Urinary bladder (tissue), 3 donors: ENCODE measurements at regions not wholly inside any gene's neighbourhood (a gene's known extent, or its start where the extent isn't known, plus 50 kb on each side); places are given as distances from the start of the nearest gene placed in this dataset.
"Not testable (repeated sequence)": the region's sequence is repeated elsewhere in the genome, so short reads cannot be mapped to it uniquely, and the experiment has no call there.

Experiments used
- DNase-seq: peaks from one replicate; pipeline ENCODE4 v3.0.0-alpha.2; 2015; ENCODE audit errors: extremely low spot score
- H3K27ac ChIP-seq: one replicate; pipeline ENCODE4 v1.5.1; 2013; ENCODE audit warnings: low read depth, mild to moderate bottlenecking, moderate library complexity
- H3K36me3 ChIP-seq: one replicate; pipeline ENCODE4 v1.6.1; 2013; ENCODE audit warnings: mild to moderate bottlenecking, moderate library complexity; ENCODE audit not compliant: insufficient read depth
- H3K4me1 ChIP-seq: one replicate; pipeline ENCODE4 v1.6.1; 2013; ENCODE audit warnings: mild to moderate bottlenecking, moderate library complexity; ENCODE audit not compliant: insufficient read depth
- H3K4me3 ChIP-seq: one replicate; pipeline ENCODE4 v1.5.1; 2013; ENCODE audit warnings: low read depth, low read length
- WGBS: extraction: QIAGEN DNeasy Blood & Tissue Kit; methylation state at CpG from one replicate; pipeline ENCODE4 v1.1.7; 2013; 5-methylcytosine and 5-hydroxymethylcytosine counted together
- donor health status: healthy with polysubstance abuse.
- donor health status: healthy.

GRCh38 chr13:50731400-50731799 lies 112.1 kb downstream of the DLEU7 start:
- Histone ChIP-seq H3K27ac (no peak overlapping the region), H3K4me3 (no peak overlapping the region), H3K4me1 (no peaks in the 10 kb centered on the region), H3K36me3 (no peaks in the 10 kb centered on the region)
- peak; percentile 35 for DNase-seq

GRCh38 chr13:50732712-50733111 lies 110.8 kb downstream of the DLEU7 start:
- WGBS = 63% methylated on average over 3 of the region's 3 CpGs
- Histone ChIP-seq H3K4me1 (no peaks in the 10 kb centered on the region), H3K4me3 (no peak overlapping the region), H3K36me3 (no peaks in the 10 kb centered on the region), H3K27ac (no peak overlapping the region)
- no peak for DNase-seq

GRCh38 chr13:50733392-50733791 lies 110.1 kb downstream of the DLEU7 start:
- DNase-seq = no peak
- H3K36me3 ChIP-seq = no peaks in the 10 kb centered on the region
- H3K4me1 ChIP-seq = no peaks in the 10 kb centered on the region
- no peak overlapping the region for H3K4me3 ChIP-seq
- H3K27ac ChIP-seq = no peak overlapping the region
- WGBS = 89% methylated on average over 3 of the region's 3 CpGs

- Histone ChIP-seq H3K4me1 (no peaks in the 10 kb centered on the region), H3K36me3 (no peaks in the 10 kb centered on the region), H3K27ac (no peak overlapping the region), H3K4me3 (no peak overlapping the region)
- no peak for DNase-seq
These were observed 108.4 kb downstream of the DLEU7 start for GRCh38 chr13:50735071-50735470.

- 53% methylated on average over 3 of the region's 3 CpGs for WGBS
- no peaks in the 10 kb centered on the region for H3K4me1 ChIP-seq
These were observed 103.3 kb downstream of the DLEU7 start for GRCh38 chr13:50740052-50740741.

GRCh38 chr13:50742353-50742752 lies 101.1 kb downstream of the DLEU7 start:
- Histone ChIP-seq H3K4me3 (no peak overlapping the region), H3K36me3 (no peaks in the 10 kb centered on the region), H3K27ac (no peak overlapping the region), H3K4me1 (no peaks in the 10 kb centered on the region)
- 94% methylated on average over 2 of the region's 2 CpGs for WGBS
- DNase-seq = no peak

More at GRCh38 chr13:50740052-50740741, 103.3 kb downstream of the DLEU7 start:
- DNase-seq = no peak
- no peaks in the 10 kb centered on the region for H3K36me3 ChIP-seq
- H3K27ac ChIP-seq = no peak overlapping the region
- H3K4me3 ChIP-seq = no peak overlapping the region

- DNase-seq = no peak
- Histone ChIP-seq H3K4me3 (no peak overlapping the region), H3K27ac (no peak overlapping the region), H3K4me1 (no peaks in the 10 kb centered on the region), H3K36me3 (no peaks in the 10 kb centered on the region)
These were observed 100.5 kb downstream of the DLEU7 start for GRCh38 chr13:50742968-50743367.

- no peaks in the 10 kb centered on the region for H3K36me3 ChIP-seq
- no peak for DNase-seq
- no peak overlapping the region for H3K4me3 ChIP-seq
- H3K27ac ChIP-seq = no peak overlapping the region
- 81% methylated on average over 6 of the region's 6 CpGs for WGBS
- no peaks in the 10 kb centered on the region for H3K4me1 ChIP-seq
These were observed 99.3 kb downstream of the DLEU7 start for GRCh38 chr13:50744116-50744660.

GRCh38 chr13:50745542-50746115 lies 97.9 kb downstream of the DLEU7 start:
- 74% methylated on average over 4 of the region's 4 CpGs for WGBS
- Histone ChIP-seq H3K4me1 (no peaks in the 10 kb centered on the region), H3K36me3 (no peaks in the 10 kb centered on the region), H3K4me3 (no peak overlapping the region), H3K27ac (no peak overlapping the region)
- DNase-seq = no peak

GRCh38 chr13:50747737-50748350 lies 95.6 kb downstream of the DLEU7 start:
- Histone ChIP-seq H3K36me3 (no peaks in the 10 kb centered on the region), H3K4me1 (no peaks in the 10 kb centered on the region), H3K4me3 (no peak overlapping the region), H3K27ac (no peak overlapping the region)
- no peak for DNase-seq
- 61% methylated on average over 3 of the region's 3 CpGs for WGBS

- 86% methylated on average over 16 of the region's 17 CpGs for WGBS
- not testable (repeated sequence) for H3K4me3 ChIP-seq, H3K27ac ChIP-seq, H3K36me3 ChIP-seq, DNase-seq, H3K4me1 ChIP-seq
These were observed 90.3 kb downstream of the DLEU7 start for GRCh38 chr13:50753221-50753620.

GRCh38 chr13:50755862-50756685 lies 87.4 kb downstream of the DLEU7 start:
- 70% methylated on average over 8 of the region's 8 CpGs for WGBS
- DNase-seq, H3K4me3 ChIP-seq, H3K36me3 ChIP-seq, H3K27ac ChIP-seq, H3K4me1 ChIP-seq: not testable (repeated sequence)

GRCh38 chr13:50757008-50757407 lies 86.5 kb downstream of the DLEU7 start:
- 66% methylated on average over 3 of the region's 3 CpGs for WGBS
- no peak for DNase-seq
- Histone ChIP-seq H3K4me1 (no peaks in the 10 kb centered on the region), H3K4me3 (no peak overlapping the region), H3K27ac (no peak overlapping the region), H3K36me3 (no peaks in the 10 kb centered on the region)
